HCT116 (cell line): ENCODE measurements at regions not wholly inside any gene's neighbourhood (a gene's known extent, or its start where the extent isn't known, plus 50 kb on each side); places are given as distances from the start of the nearest gene placed in this dataset.

Experiments
- ATF3 ChIP-seq: IDR thresholded peaks from 2 replicates; pipeline ENCODE4 v1.6.1; 2012
- EZH2 ChIP-seq: fragments of 200-600 bp; sonication (generic); IDR thresholded peaks from 2 replicates; pipeline ENCODE4 v1.6.1; 2017; ENCODE audit warnings: antibody characterized with exemption, mixed run types
- FOSL1 ChIP-seq: IDR thresholded peaks from 2 replicates; pipeline ENCODE4 v1.6.1; 2012; ENCODE audit warnings: low read depth
- POLR2A ChIP-seq: IDR thresholded peaks from 2 replicates; pipeline ENCODE4 v1.7.0; 2011; ENCODE audit warnings: borderline replicate concordance; ENCODE audit not compliant: insufficient read depth, insufficient read length; ENCODE audit errors: extremely low read depth
- RAD21 ChIP-seq: IDR thresholded peaks from 2 replicates; pipeline ENCODE4 v1.6.1; 2012; ENCODE audit warnings: low read depth, mild to moderate bottlenecking
- TCF7L2 ChIP-seq: IDR thresholded peaks from 2 replicates; pipeline ENCODE4 v1.7.0; 2011; ENCODE audit warnings: borderline replicate concordance, inconsistent platforms; ENCODE audit not compliant: insufficient read depth, insufficient read length; ENCODE audit errors: extremely low read depth
- YY1 ChIP-seq: IDR thresholded peaks from 2 replicates; pipeline ENCODE4 v1.6.1; 2011; ENCODE audit warnings: low read length, low read depth, moderate library complexity, mild to moderate bottlenecking; ENCODE audit not compliant: insufficient replicate concordance; ENCODE audit errors: extremely low read depth
- ZFX ChIP-seq: fragments of 450-650 bp; IDR thresholded peaks from 2 replicates; pipeline ENCODE4 v1.6.1; 2017
- TF ChIP-seq, protein P1 (sequence below), 3 experiments: fragments of 200-600 bp in 1 of 3; sonication (generic) in 1 of 3; IDR thresholded peaks in 2 of 3; conservative IDR thresholded peaks in 1 of 3; 2 replicates each; pipeline ENCODE4 v1.5.1; 2012 to 2017; ENCODE audit warnings: low read depth in 2 of 3, low read length in 2 of 3, antibody characterized with exemption in 1 of 3, borderline replicate concordance in 1 of 3, control low read depth in 1 of 3, mild to moderate bottlenecking in 1 of 3, mixed read lengths in 1 of 3, mixed run types in 1 of 3, moderate library complexity in 1 of 3; ENCODE audit not compliant: insufficient read depth in 1 of 3

GRCh38 chr1:13878451-13878850 is 178.5 kb downstream of the PRDM2 start:
- no peak for TF ChIP-seq POLR2A
- no peak for TF ChIP-seq FOSL1
- TF ChIP-seq RAD21: no peak
- TF ChIP-seq, protein P1, sequence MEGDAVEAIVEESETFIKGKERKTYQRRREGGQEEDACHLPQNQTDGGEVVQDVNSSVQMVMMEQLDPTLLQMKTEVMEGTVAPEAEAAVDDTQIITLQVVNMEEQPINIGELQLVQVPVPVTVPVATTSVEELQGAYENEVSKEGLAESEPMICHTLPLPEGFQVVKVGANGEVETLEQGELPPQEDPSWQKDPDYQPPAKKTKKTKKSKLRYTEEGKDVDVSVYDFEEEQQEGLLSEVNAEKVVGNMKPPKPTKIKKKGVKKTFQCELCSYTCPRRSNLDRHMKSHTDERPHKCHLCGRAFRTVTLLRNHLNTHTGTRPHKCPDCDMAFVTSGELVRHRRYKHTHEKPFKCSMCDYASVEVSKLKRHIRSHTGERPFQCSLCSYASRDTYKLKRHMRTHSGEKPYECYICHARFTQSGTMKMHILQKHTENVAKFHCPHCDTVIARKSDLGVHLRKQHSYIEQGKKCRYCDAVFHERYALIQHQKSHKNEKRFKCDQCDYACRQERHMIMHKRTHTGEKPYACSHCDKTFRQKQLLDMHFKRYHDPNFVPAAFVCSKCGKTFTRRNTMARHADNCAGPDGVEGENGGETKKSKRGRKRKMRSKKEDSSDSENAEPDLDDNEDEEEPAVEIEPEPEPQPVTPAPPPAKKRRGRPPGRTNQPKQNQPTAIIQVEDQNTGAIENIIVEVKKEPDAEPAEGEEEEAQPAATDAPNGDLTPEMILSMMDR (IDR thresholded peaks at IDR 0.05 in 2 of 3, conservative IDR thresholded peaks at IDR 0.05 in 1 of 3; ENCODE audit: borderline replicate concordance in 1 of 3, insufficient read depth in 1 of 3, low read depth in 2 of 3, low read length in 2 of 3): no peak
- TF ChIP-seq ZFX: no peak
- TF ChIP-seq TCF7L2: no peak
- TF ChIP-seq EZH2: no peak
- no peak for TF ChIP-seq ATF3
- TF ChIP-seq YY1: no peak
